Activated CD4-positive, alpha-beta T cell treated with anti-CD3 and anti-CD28 coated beads, Interleukin-2, Interleukin-6, amounts not matched to agents 100 ng/mL and 50 ng/mL, durations not matched to agents 16 hours and 8 hours (primary cell): ENCODE measurements at regions not wholly inside any gene's neighbourhood (a gene's known extent, or its start where the extent isn't known, plus 50 kb on each side); places are given as distances from the start of the nearest gene placed in this dataset.
A peak's percentile ranks its signal among the peaks of the same experiment; 100 is the strongest.
"Not testable (repeated sequence)": the region's sequence is repeated elsewhere in the genome, so short reads cannot be mapped to it uniquely, and the experiment has no call there.

Experiments used
- DNase-seq: peaks from one replicate; pipeline ENCODE4 v3.0.0-alpha.2; 2020

- DNase-seq, result no peak
Measured at GRCh38 chr2:64888591-64889309, 100.4 kb upstream of the SLC1A4 start.

GRCh38 chr2:64889803-64890202 lies 99.4 kb upstream of the SLC1A4 start:
- no peak for DNase-seq

GRCh38 chr2:64896572-64896971 lies 92.6 kb upstream of the SLC1A4 start:
- not testable (repeated sequence) for DNase-seq

GRCh38 chr2:64899081-64899865 lies 89.9 kb upstream of the SLC1A4 start:
- no peak for DNase-seq

DNA sequence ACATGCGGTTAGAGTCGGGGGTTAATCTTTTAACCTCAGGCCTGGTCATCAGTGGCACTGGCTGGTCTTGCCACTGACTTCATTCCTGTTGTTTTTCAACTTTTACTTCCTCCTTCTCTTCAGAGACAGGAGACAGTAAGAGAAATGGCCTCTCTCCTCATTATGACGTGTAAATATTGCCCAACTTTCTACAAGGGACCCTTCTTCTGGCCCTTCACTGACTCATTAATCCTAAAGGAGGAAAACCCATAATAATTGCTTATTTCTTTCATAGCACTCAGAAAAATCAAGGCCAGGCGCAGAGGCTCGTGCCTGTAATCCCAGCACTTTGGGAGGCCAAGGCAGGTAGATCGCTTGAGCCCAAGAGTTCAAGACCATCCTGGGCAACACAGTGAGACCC lies 89.3 kb upstream of the SLC1A4 start:
- not testable (repeated sequence) for DNase-seq

DNA sequence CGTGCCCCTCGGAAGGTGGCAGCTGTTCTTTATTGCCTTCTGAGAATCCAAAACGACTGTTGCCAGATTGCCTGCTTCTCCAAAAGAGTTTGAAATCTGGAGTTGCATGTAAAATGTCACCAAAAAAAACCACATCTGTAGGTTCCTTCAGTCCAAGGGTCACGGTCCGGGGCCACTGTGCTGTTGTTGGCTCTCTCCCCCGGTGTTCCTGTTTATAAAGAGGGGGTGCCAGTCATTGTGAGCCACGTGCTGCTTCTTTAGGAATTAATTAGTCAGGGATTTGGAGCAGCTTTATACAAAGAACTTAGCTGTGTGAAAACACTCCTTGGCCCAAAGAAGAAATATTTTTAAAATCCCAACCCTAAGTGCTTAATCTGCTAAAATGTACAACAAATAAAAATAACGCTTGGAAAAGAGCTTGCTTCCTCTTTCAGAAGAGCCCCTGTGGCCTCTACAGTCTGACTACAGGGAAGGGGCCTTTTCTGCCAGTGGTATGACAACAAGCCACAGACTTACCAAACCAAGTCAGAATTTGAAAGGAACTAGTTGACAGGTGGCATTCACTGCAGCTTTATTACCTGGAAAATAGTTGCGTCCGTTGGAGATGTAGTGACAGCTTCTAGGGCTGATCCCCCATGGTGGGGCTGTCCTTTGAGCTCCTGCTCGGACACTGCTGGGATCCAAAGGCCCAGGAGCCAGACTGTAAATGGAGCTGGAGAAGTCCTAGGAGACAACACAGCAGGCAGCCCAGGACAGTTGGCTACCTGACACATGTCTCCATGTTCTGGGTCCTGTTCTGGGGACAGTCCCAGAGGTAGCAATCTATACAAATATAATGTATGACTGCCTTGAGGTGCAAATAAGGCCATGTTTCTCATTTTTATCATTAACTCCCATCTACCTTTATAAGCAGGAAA lies 84.5 kb upstream of the SLC1A4 start:
- no peak for DNase-seq

GRCh38 chr2:64905338-64906024 lies 83.7 kb upstream of the SLC1A4 start:
- DNase-seq, result no peak

GRCh38 chr2:64906853-64907536 lies 82.2 kb upstream of the SLC1A4 start:
- DNase-seq, result no peak

- DNase-seq, result no peak
Measured at GRCh38 chr2:64908406-64908805, 80.8 kb upstream of the SLC1A4 start.

DNA sequence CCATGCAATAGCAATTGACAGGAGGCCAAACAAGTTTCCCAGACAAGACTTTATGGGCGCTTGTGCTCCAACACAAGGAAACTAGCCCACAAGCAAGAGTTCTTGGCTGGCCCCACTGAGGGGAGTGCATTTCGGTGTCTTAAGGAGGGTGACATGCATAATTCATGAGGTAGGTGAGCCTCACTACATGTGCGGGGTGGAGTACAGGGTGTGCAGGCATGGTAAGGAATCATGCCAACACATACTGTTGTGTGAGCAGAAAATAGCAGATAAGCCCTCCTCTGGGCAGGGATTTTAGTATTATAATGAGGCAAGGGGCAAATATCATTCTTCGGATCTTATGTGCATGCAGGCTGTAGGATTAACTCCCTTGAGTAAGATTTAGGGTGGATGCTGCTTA lies 78.7 kb upstream of the SLC1A4 start:
- DNase-seq, result no peak

DNA sequence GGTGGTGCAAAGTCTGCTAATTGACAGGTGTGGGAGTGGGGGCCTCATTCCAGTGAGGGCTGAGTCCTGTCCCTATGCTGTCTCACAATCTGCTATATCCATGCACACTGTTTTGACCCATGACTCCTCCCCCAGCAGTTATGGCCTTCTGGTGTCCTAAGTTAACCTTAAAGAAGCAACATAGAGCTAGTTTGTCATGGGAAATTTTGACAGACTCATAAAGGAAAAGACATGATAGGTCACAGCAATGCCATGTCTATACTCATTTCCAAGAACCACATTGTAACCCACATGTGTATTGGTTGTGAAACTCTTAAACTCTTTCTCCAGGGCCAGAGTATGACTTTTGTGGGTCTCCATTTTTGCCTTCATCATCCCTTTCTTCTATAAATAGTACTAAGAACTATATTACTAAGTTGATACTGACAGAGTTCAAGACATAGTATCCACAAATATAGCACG lies 78.2 kb upstream of the SLC1A4 start:
- no peak for DNase-seq

- no peak for DNase-seq
Measured at GRCh38 chr2:64913357-64913869, 75.8 kb upstream of the SLC1A4 start.

- no peak for DNase-seq
Measured at GRCh38 chr2:64914247-64914646, 75.0 kb upstream of the SLC1A4 start.

DNA sequence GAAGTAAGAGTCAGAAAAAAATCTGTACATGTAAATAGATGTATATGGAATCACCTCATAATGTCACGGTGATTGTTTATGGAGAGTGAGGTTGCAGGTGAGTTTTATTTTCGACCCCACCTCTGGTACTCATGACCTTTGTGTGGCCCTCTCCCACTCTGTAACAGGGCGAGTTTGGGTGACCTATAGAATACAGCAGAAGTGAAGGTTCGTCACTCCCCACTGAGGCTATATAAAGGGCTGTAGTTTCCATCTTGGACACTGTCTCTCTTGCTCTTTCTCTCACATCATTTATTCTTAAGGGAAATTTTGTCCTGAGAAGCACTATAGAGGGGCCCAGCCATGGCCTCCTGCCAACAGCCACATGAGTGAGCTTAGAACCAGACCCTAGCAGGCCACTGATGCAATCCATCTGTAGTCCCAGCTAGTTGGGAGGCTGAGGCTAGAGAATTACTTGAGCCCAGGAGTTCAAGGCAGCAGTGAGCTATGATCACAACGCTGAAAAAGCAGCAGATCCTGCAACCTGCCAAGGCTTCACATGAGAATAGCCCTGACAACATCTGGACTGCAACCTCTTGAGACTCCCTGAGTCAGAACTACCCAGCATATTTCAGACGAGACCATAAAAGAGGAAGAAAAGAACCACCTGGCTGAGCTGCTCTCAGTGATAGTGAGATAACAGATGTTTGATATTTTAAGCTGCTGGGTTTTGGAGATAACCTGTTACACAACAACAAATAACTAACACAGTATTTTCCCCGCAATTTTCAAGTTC lies 74.3 kb upstream of the SLC1A4 start:
- peak; percentile 38 for DNase-seq

DNA sequence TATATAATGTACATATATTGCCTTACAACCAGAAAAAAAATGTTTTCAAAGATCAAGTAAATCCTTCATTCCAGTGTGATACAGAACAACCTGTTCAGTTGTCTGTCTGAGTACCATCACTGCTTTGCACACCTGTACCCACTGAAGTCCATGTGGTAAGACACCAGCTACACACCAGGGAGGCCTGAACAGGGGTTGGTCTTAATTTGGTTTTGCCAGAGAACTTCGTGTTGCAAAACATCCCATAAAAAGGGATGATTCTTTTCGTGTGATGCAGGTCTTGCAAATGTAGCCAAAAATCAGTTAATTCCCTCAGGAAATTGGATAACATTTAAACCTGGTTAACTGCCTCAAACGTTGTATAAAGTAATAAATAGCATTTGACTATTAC lies 73.7 kb upstream of the SLC1A4 start:
- no peak for DNase-seq

GRCh38 chr2:64918220-64918886 lies 70.8 kb upstream of the SLC1A4 start:
- no peak for DNase-seq

GRCh38 chr2:64919261-64919660 lies 69.9 kb upstream of the SLC1A4 start:
- no peak for DNase-seq

- DNase-seq, result no peak
Measured at GRCh38 chr2:64922482-64923384, 66.5 kb upstream of the SLC1A4 start.

- DNase-seq, result no peak
Measured at GRCh38 chr2:64923385-64923710, 65.9 kb upstream of the SLC1A4 start.
